Caco-2 (cell line): ENCODE measurements at regions not wholly inside any gene's neighbourhood (a gene's known extent, or its start where the extent isn't known, plus 50 kb on each side); places are given as distances from the start of the nearest gene placed in this dataset.

Experiments used
- BruUV-seq: library from RNA; stranded (reverse); fragments of 400-500 nt; replicated peaks from 2 replicates; lab custom pipeline; 2021; lab: Mats Ljungman, UMichigan
- CTCF ChIA-PET: fragments of 300-600 bp; sonication (Branson Sonifier 250); formaldehyde crosslinking; loops from one replicate; lab custom pipeline; 2022; ENCODE audit warnings: antibody characterized with exemption; lab: Charles Lee
- POLR2A ChIA-PET: fragments of 300-600 bp; sonication (Branson Sonifier 250); formaldehyde crosslinking; loops from one replicate; lab custom pipeline; 2022; ENCODE audit warnings: antibody characterized with exemption; lab: Charles Lee
- DNase-seq, 2 experiments: peaks; one replicate each; pipeline versions ENCODE4 v3.0.0 to v3.0.0-alpha.2; 2020 to 2022
- H3K27me3 ChIP-seq: replicated peaks from 2 replicates; pipeline ENCODE4 v1.6.0; 2011; ENCODE audit warnings: low read length; ENCODE audit not compliant: control insufficient read depth, insufficient read depth
- H3K36me3 ChIP-seq: 2 replicates; pipeline ENCODE4 v1.5.1; 2011; ENCODE audit warnings: low read length; ENCODE audit not compliant: control insufficient read depth, insufficient read depth
- H3K4me1 ChIP-seq: fragments of 250-450 bp; sonication (Bioruptor Pico); 2 replicates; pipeline ENCODE4 v1.5.1; 2020; ENCODE audit warnings: mild to moderate bottlenecking
- H3K4me3 ChIP-seq: 2 replicates; pipeline ENCODE4 v1.5.1; 2011; ENCODE audit warnings: low read depth, mild to moderate bottlenecking, control low read depth, low read length
- H3K9me3 ChIP-seq: fragments of 250-450 bp; sonication (Bioruptor Pico); 2 replicates; pipeline ENCODE4 v1.5.1; 2020; ENCODE audit warnings: mild to moderate bottlenecking, moderate library complexity
- H3K27ac Mint-ChIP-seq: one replicate; pipeline ENCODE4 v1.8.0; 2022; ENCODE audit warnings: mixed read lengths; ENCODE audit not compliant: unreplicated experiment
- H3K27me3 Mint-ChIP-seq: one replicate; pipeline ENCODE4 v1.8.0; 2022; ENCODE audit warnings: mixed read lengths; ENCODE audit not compliant: insufficient read depth, unreplicated experiment
- H3K36me3 Mint-ChIP-seq: one replicate; pipeline ENCODE4 v1.8.0; 2022; ENCODE audit warnings: mild to moderate bottlenecking, mixed read lengths; ENCODE audit not compliant: insufficient read depth, unreplicated experiment
- H3K4me1 Mint-ChIP-seq: one replicate; pipeline ENCODE4 v1.8.0; 2022; ENCODE audit warnings: low read depth, mixed read lengths; ENCODE audit not compliant: unreplicated experiment
- H3K4me3 Mint-ChIP-seq: one replicate; pipeline ENCODE4 v1.8.0; 2022; ENCODE audit warnings: mild to moderate bottlenecking, moderate library complexity, mixed read lengths; ENCODE audit not compliant: unreplicated experiment
- H3K9me3 Mint-ChIP-seq: one replicate; pipeline ENCODE4 v1.8.0; 2022; ENCODE audit warnings: mixed read lengths; ENCODE audit not compliant: unreplicated experiment
- intact Hi-C: fragments of 100-400 bp; cut with micrococcal nuclease; formaldehyde crosslinking; loops from one replicate; pipeline ENCODE4 v1.10.0; 2022; ENCODE audit not compliant: unreplicated experiment
- TF ChIP-seq, protein P1 (sequence below), 2 experiments: fragments of 200-600 bp in 1 of 2; IDR thresholded peaks; 1 replicate in 1 of 2; 2 replicates in 1 of 2; pipeline versions ENCODE4 v1.5.1 to v1.8.0; 2011 to 2022; ENCODE audit warnings: antibody characterized with exemption in 1 of 2, control low read depth in 1 of 2, inconsistent platforms in 1 of 2, low read depth in 1 of 2, low read length in 1 of 2, mild to moderate bottlenecking in 1 of 2, moderate library complexity in 1 of 2; ENCODE audit not compliant: insufficient read depth in 1 of 2, severe bottlenecking in 1 of 2, unreplicated experiment in 1 of 2

DNA sequence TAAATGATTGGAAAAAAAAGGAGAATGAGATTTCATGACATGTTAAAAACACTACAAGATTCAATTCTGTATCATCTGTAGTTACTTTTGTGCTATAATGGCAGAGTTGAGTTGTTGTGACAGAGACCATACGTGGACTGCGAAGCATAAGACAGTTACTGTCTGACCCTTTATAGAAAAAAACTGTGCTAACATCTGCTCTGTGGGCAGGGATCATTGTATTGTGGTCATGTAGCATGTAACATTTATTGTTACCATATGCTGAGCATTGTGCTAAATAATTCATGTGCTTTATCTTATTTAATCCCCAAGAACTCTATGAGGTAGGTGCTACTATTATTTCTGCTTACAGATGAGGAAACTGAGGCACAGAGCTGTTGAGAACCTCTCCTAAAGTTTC lies 147.3 kb upstream of the HMHB1 start:
- Mint-ChIP-seq H3K4me3 (no peak overlapping the region), H3K36me3 (peaks cover 3% of the 10 kb centered on the region), H3K27me3 (no peaks in the 10 kb centered on the region), H3K27ac (no peak overlapping the region), H3K9me3 (no peaks in the 10 kb centered on the region), H3K4me1 (peaks cover 3% of the 10 kb centered on the region)
- no peaks in the 10 kb centered on the region for H3K36me3 ChIP-seq
- H3K4me3 ChIP-seq = no peak overlapping the region
- H3K27me3 ChIP-seq = no peaks in the 10 kb centered on the region
- intact Hi-C loops = no loop called here
- H3K9me3 ChIP-seq = no peaks in the 10 kb centered on the region
- CTCF ChIA-PET = no interaction called here
- DNase-seq = no peak
- TF ChIP-seq, protein P1, sequence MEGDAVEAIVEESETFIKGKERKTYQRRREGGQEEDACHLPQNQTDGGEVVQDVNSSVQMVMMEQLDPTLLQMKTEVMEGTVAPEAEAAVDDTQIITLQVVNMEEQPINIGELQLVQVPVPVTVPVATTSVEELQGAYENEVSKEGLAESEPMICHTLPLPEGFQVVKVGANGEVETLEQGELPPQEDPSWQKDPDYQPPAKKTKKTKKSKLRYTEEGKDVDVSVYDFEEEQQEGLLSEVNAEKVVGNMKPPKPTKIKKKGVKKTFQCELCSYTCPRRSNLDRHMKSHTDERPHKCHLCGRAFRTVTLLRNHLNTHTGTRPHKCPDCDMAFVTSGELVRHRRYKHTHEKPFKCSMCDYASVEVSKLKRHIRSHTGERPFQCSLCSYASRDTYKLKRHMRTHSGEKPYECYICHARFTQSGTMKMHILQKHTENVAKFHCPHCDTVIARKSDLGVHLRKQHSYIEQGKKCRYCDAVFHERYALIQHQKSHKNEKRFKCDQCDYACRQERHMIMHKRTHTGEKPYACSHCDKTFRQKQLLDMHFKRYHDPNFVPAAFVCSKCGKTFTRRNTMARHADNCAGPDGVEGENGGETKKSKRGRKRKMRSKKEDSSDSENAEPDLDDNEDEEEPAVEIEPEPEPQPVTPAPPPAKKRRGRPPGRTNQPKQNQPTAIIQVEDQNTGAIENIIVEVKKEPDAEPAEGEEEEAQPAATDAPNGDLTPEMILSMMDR (IDR thresholded peaks at IDR 0.05; ENCODE audit: insufficient read depth in 1 of 2, low read depth in 1 of 2, low read length in 1 of 2, severe bottlenecking in 1 of 2, unreplicated experiment in 1 of 2) = no peak
- POLR2A ChIA-PET = no interaction called here
- BruUV-seq = no TSS peak
- H3K4me1 ChIP-seq = peaks cover 17% of the 10 kb centered on the region

DNA sequence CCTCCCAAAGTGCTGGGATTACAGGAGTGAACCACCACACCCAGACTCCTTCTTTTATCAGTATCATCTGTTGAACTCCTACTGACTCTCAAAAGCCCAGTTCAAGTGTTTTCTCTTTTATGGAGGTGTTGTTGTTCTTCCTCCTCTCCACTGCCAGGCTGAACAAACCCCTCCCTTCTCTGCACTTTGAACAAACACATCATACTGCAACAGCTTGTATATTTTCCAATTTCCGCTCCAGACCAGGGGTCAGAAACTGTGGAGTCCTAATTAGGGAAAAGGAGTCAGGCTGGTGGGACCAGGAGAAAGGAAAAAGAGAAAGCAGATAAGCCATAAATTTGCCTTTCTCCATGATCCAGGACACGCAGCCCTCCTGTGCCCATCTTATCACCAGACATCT lies 148.1 kb upstream of the HMHB1 start:
- Histone ChIP-seq H3K4me3 (no peak overlapping the region), H3K4me1 (peaks cover 23% of the 10 kb centered on the region), H3K36me3 (no peaks in the 10 kb centered on the region), H3K9me3 (no peaks in the 10 kb centered on the region), H3K27me3 (no peaks in the 10 kb centered on the region)
- Mint-ChIP-seq H3K9me3 (no peaks in the 10 kb centered on the region), H3K4me3 (no peak overlapping the region), H3K4me1 (peaks cover 10% of the 10 kb centered on the region), H3K36me3 (peaks cover 7% of the 10 kb centered on the region), H3K27ac (no peak overlapping the region), H3K27me3 (no peaks in the 10 kb centered on the region)
- BruUV-seq = no TSS peak
- CTCF ChIA-PET = no interaction called here
- intact Hi-C loops = no loop called here
- TF ChIP-seq, protein P1 (IDR thresholded peaks at IDR 0.05; ENCODE audit: insufficient read depth in 1 of 2, low read depth in 1 of 2, low read length in 1 of 2, severe bottlenecking in 1 of 2, unreplicated experiment in 1 of 2) = no peak
- POLR2A ChIA-PET = no interaction called here
- no peak for DNase-seq

DNA sequence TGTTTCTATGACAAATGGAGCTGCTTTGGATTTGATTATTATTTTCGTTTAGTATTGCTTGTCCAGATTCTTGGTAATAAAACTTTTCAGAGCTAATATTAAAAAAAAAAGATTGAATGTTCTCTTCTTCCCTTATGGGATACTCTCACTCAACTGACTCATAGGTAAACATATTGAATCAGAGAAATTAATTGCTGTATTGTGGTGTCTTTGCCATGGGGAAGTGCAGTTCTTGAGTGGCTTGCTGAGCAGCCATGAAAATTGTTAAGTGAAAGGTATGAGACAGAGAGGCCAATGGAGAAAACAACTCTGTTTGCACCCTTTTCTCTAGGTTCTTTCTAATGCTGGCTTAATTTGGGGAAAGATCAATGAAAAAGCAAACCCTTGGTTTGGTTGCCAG lies 149.9 kb upstream of the HMHB1 start:
- Histone ChIP-seq H3K27me3 (no peaks in the 10 kb centered on the region), H3K4me1 (peaks cover 32% of the 10 kb centered on the region), H3K9me3 (no peaks in the 10 kb centered on the region), H3K4me3 (no peak overlapping the region), H3K36me3 (no peaks in the 10 kb centered on the region)
- peaks cover 17% of the 10 kb centered on the region for H3K4me1 Mint-ChIP-seq
- H3K27me3 Mint-ChIP-seq = no peaks in the 10 kb centered on the region
- no peak overlapping the region for H3K27ac Mint-ChIP-seq
- H3K36me3 Mint-ChIP-seq = peaks cover 7% of the 10 kb centered on the region
- no peaks in the 10 kb centered on the region for H3K9me3 Mint-ChIP-seq
- TF ChIP-seq, protein P1 (IDR thresholded peaks at IDR 0.05; ENCODE audit: insufficient read depth in 1 of 2, low read depth in 1 of 2, low read length in 1 of 2, severe bottlenecking in 1 of 2, unreplicated experiment in 1 of 2) = no peak
- intact Hi-C loops = no loop called here
- DNase-seq = no peak
- no TSS peak for BruUV-seq
- no peak overlapping the region for H3K4me3 Mint-ChIP-seq
- ChIA-PET CTCF (no interaction called here), POLR2A (no interaction called here)
